ENCODE measurements at regions not wholly inside any gene's neighbourhood (a gene's known extent, or its start where the extent isn't known, plus 50 kb on each side); places are given as distances from the start of the nearest gene placed in this dataset.

DNA sequence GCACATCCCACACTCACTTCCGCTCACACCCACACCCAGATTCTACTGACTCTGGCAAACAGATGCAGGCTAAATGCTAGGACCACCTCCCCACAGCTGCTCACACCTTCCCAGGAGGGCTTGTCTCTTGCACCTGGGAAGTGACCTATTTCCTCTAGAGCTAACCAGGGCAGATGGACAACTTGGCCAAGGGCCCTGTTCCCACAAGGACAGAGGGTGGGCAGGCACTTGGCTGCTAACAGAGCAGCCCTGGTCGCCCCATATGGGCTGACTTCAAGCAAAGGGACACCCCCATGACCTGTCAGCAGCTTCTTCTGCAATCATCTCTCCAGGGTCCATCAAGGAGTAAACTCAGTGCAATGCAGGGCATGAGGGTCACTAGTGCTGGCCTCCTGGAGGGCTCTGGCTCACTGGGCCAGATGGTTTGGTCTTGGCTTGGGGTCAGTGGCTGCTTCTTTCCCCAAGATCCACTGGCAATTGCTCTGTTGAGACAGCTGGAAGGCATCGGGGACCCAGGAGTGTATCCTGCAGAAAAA lies 641.5 kb downstream of the PLPP3 start:
- no peak for DNase-seq (ENCODE audit: low read depth in 2 of 2)

GRCh38 chr1:55935236-55935635 lies 644.1 kb downstream of the PLPP3 start:
- no peak for DNase-seq (ENCODE audit: low read depth in 2 of 2)

DNA sequence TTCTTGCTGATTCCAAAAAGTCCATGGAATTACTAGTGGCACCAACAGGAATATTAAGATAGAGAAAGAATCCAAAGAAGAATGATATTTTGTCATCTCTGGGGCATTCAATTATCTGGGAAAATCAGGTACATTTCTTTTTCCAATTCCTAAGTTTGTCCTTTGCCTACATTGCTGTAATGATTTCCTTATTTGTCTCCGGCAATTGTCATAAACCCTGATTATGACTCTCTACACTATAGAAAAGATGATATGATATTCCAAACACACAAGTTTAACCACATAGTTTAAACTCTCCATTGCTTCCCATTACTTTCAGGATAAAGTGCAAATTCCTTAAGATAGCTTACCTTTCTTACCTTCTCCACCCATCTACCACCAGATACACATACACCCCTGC lies 647.0 kb downstream of the PLPP3 start:
- DNase-seq (ENCODE audit: low read depth in 2 of 2), result no peak

DNA sequence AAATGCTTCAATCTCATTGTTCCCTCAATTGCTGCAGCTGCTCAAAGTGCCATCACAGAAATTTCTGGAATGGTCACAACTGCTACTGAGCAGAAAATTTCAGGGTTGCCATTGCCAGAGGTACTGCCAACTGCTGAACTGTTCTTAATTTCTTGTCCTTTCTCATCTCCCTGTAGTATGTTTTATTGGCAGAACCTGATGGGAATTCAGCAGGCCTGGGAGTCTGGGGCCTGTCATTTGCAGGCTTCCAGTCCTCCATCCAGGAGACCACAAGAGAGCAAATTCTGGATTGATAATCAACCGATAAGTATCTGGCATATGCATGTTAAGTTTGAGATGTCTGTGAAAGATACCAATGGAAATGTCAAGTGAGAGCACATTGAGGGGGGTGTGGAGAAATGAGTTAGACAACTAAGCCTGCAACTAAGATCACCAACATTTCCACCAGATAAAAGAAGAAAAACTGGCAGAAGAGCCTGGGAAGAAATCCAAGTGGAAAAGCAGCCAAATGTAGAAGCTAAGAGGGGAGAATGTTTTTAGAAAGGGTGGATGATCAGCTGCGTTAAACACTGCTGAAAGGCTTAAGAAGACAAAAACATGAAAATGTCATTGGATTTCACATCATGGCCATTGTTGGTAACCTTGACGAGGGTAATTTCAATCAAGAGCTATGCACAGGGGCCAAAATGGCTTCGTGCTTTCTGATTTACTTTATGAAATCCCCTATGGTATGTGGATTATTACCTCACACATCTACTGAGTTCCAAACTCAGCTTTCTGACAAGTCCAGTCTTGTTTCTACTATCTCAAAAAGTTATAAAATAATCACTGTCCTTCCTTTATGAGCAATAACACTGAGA lies 648.1 kb downstream of the PLPP3 start:
- no peak for DNase-seq (ENCODE audit: low read depth in 2 of 2)

- no peak for DNase-seq (ENCODE audit: low read depth in 2 of 2)
These were observed 649.7 kb downstream of the PLPP3 start for GRCh38 chr1:55929652-55930051.

DNA sequence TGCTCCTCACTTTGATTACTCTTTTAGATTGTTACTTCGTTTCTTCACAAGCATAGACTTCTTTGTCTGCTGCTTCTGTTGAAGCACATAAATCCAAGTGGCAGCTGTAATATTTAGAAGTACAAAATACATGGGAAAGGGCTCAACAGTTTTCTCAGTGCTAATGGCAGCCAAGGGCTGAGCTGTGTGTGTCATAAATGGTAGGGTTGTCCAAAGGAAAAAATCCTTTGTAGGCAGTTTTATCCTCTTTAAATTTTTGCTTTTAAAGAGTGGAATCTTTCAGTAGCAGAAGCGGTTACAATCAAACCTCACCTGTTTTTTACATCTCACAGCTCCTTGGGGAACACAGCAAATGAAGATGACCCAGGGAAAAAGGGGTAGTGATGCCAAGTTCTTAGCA lies 650.8 kb downstream of the PLPP3 start:
- DNase-seq (ENCODE audit: low read depth in 2 of 2), result no peak

DNA sequence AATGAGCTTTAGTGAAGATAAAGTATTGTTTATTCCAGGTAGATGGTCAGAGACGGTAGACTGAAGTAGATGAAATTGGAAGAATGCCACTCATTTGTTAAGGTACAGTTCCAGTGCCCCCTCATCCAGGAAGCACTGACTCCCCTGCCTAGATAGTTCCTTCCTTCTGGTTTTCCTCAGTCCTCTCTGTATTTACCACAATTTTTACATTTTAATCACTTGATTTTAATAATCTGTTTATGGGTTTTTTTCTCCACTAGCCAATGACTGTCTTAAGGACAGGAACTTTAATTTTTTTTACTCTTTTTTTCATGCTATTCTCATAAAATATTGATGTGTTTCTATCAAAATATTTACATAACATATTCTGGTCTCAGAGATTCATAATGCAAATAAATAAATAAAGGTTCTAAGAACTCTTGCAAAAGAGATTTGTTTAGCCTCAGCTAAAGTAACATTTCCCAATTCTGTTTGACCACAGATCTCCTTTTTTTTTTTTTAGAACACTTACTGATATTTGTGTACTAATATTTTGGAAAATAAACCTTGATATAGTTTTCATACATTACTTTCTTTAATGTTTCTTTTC lies 651.6 kb downstream of the PLPP3 start:
- no peak for DNase-seq (ENCODE audit: low read depth in 2 of 2)

GRCh38 chr1:55926906-55927471 lies 652.4 kb downstream of the PLPP3 start:
- DNase-seq (ENCODE audit: low read depth in 2 of 2), result no peak

GRCh38 chr1:55916907-55917306 lies 662.5 kb downstream of the PLPP3 start:
- no peak for DNase-seq (ENCODE audit: low read depth in 2 of 2)

DNA sequence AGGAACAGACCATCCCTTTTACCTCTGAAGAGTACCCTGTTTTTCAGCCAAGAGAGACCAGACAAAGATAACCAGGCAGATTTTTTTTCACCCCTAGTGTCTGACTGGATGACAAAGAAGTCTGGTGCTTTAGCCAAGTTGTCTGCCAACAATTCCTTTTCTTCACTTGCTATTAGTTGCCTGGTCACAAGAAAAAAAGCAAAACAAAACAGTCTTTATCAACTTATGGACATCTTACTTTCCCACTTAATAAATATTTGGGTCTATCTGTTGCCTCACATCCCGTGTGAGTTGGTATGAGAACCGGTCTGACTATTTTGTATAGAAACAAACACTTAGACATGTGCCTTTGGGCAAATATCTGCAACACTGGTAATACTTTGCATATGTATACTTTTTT lies 662.9 kb downstream of the PLPP3 start:
- no peak for DNase-seq (ENCODE audit: low read depth in 2 of 2)

- DNase-seq (ENCODE audit: low read depth in 2 of 2), result no peak
These were observed 665.8 kb downstream of the PLPP3 start for GRCh38 chr1:55913565-55913964.

DNA sequence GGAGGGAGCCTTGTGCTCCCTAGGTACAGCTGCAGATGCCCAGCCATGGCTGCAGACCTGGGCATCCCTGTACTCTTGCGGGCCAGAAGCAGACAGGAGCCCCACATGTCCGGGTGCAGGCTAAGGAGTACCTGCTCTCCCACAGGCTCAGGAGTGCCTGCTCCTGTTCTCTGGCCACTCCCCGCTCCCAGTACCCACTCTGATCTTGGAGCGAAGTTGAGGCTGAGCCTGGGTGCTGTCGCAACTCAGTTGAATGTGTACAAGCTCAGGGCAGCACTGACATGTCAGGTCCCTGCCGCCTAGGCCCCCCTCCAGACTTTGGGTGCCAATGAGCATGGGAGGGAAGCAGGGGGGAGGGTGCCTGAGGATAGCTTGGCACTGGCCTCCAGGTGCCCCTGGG lies 666.9 kb downstream of the PLPP3 start:
- DNase-seq (ENCODE audit: low read depth in 2 of 2), result no peak

DNA sequence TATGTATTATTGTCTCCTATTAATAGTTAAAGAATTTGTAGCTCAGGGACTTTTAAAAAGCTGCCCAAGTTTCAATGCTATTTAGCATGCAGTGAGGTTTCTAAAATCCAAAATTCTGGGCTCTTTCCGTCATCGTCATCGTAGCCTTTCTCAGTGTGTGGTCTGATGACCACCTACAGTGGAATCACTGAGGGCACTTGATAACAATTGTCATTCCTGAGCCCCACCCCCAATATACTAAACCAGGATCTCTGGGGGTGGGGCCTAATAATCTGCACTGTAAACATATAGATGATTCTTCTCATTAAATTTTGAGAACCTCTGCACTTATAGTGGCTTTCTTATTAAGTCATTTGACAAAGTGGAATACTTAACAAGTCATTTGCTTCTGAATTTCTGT lies 674.8 kb downstream of the PLPP3 start:
- DNase-seq (ENCODE audit: low read depth in 2 of 2), result no peak

DNA sequence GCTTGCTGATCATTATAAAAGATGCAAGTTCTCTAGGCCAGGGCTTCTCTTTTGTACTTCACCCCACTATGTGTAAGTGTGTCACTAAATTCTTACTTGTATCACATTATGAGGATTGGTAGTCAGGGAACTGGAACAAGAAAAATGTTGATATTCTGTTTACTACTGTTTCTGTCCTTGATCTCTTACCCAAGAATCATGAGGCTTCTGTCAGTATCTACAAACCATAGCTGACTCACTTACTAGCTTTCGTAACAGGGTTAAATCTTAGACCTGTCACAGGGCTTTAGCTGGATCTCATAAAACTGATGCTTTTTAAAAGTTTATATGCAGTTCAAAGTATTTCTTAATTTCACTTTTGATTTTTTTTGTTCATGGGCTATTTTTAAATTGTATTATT lies 681.2 kb downstream of the PLPP3 start:
- no peak for DNase-seq (ENCODE audit: low read depth in 2 of 2)

- DNase-seq (ENCODE audit: low read depth in 2 of 2), result no peak
These were observed 681.0 kb upstream of the USP24 start for GRCh38 chr1:55896210-55896609.

GRCh38 chr1:55894521-55894920 lies 679.4 kb upstream of the USP24 start:
- no peak for DNase-seq (ENCODE audit: low read depth in 2 of 2)

DNA sequence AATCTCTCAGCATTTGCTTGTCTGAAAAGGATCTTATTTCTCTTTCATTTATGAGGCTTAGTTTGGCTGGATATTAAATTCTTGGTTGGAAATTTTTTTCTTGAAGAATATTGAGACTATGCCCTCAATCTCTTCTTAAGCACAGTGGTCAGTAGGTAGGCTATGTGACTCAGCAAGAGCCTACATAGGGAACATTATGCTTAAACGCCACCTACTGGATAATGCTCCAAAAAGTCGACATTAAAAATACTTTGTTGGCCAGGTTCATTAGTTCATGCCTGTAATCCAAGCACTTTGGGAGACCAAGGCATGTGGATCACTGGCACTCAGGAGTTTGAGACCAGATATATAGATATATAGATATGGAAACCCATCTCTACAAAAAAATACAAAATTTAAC lies 678.0 kb upstream of the USP24 start:
- DNase-seq (ENCODE audit: low read depth in 2 of 2), result no peak

- no peak for DNase-seq (ENCODE audit: low read depth in 2 of 2)
These were observed 673.6 kb upstream of the USP24 start for GRCh38 chr1:55888685-55889317.

DNA sequence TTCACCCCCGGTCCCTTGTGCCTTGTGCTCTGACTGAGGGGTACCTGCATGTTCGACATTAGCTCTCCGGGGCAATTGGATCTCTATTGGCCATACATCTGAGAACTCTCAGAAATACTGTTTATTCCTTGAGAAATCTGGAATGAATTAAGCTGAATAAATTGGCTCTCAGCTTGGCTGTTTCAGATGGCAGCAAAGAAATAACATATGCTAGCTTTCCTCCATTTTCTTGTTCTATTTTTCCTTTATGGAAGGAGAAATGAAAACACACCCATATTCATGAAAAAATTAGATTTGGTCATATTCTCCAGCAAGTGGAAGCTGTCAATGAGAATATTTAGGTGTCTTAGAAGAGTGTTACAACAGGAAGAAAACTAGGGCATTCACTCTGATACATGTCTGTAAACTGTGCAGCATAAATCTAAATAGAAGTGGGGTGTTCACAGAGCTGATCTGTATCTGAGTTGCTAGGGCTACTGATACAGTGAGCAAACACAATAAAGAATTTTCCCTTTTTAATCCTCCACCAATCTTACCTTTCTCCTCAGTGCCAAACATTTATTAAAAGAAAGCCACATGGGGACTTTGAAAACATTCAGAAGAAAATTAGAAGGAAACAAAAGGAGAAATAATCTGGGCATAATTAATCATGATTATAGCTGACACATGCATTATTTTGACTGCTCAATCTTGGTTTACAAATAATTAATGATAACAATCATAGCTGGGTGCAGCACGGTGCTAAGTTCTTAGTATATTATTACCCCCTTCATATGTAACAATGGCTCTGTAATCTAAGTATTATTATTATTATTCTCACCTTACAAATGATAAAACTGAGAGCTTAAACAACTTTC lies 671.9 kb upstream of the USP24 start:
- no peak for DNase-seq (ENCODE audit: low read depth in 2 of 2)

GRCh38 chr1:55885619-55886018 lies 670.5 kb upstream of the USP24 start:
- DNase-seq (ENCODE audit: low read depth in 2 of 2), result no peak

DNA sequence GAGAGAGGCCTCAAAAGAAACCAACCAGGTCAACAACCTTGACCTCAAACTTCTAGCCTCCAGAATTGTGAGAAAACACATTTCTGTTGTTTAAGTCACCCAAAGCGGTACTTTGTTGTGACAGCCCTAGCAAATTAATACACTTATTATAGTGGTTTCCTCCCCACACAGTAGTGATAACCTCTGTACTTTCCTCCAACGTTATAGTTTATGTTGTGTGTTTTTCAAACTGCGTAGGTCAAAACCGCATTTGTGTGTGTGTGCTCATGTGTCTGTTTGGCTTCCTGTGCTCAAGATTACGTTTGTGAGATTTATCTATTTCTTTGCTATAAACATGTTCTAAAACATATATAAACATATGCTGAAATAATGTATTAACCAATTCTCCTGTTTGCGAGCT lies 667.8 kb upstream of the USP24 start:
- DNase-seq (ENCODE audit: low read depth in 2 of 2), result no peak

- no peak for DNase-seq (ENCODE audit: low read depth in 2 of 2)
These were observed 664.2 kb upstream of the USP24 start for GRCh38 chr1:55879346-55879745.
